ENCODE measurements at regions not wholly inside any gene's neighbourhood (a gene's known extent, or its start where the extent isn't known, plus 50 kb on each side); places are given as distances from the start of the nearest gene placed in this dataset.
"Not testable (repeated sequence)": the region's sequence is repeated elsewhere in the genome, so short reads cannot be mapped to it uniquely, and the experiment has no call there.

GRCh38 chr6:167736486-167737204, 90.1 kb upstream of the AFDN start:
- no peak for DNase-seq

- DNase-seq, result no peak
These were observed 89.4 kb upstream of the AFDN start for GRCh38 chr6:167737205-167737830.

GRCh38 chr6:167738386-167738785, 88.3 kb upstream of the AFDN start:
- DNase-seq, result no peak

GRCh38 chr6:167739721-167740475, 86.8 kb upstream of the AFDN start:
- peak; percentile 7 for DNase-seq

GRCh38 chr6:167742719-167743303, 83.9 kb upstream of the AFDN start:
- DNase-seq, result no peak

GRCh38 chr6:167744681-167745669, 81.7 kb upstream of the AFDN start:
- DNase-seq, result no peak

GRCh38 chr6:167745670-167746389, 80.9 kb upstream of the AFDN start:
- no peak for DNase-seq

- no peak for DNase-seq
These were observed 80.3 kb upstream of the AFDN start for GRCh38 chr6:167746390-167746907.

GRCh38 chr6:167746975-167747374, 79.7 kb upstream of the AFDN start:
- DNase-seq, result no peak

GRCh38 chr6:167747645-167748044, 79.1 kb upstream of the AFDN start:
- DNase-seq, result no peak

GRCh38 chr6:167748046-167748445, 78.7 kb upstream of the AFDN start:
- no peak for DNase-seq

GRCh38 chr6:167748458-167749379, 78.0 kb upstream of the AFDN start:
- no peak for DNase-seq

- DNase-seq, result no peak
These were observed 75.8 kb upstream of the AFDN start for GRCh38 chr6:167750956-167751358.

- DNase-seq, result no peak
These were observed 75.1 kb upstream of the AFDN start for GRCh38 chr6:167751579-167752115.

- not testable (repeated sequence) for DNase-seq
These were observed 73.4 kb upstream of the AFDN start for GRCh38 chr6:167753281-167753680.

- DNase-seq, result no peak
These were observed 72.0 kb upstream of the AFDN start for GRCh38 chr6:167754691-167755090.

- no peak for DNase-seq
These were observed 71.2 kb upstream of the AFDN start for GRCh38 chr6:167755461-167755860.

GRCh38 chr6:167756597-167756996, 70.1 kb upstream of the AFDN start:
- no peak for DNase-seq

GRCh38 chr6:167757249-167757648, 69.5 kb upstream of the AFDN start:
- DNase-seq, result peak; percentile 6

GRCh38 chr6:167757821-167758220, 68.9 kb upstream of the AFDN start:
- DNase-seq, result no peak
